H4 (cell line): ENCODE measurements at regions not wholly inside any gene's neighbourhood (a gene's known extent, or its start where the extent isn't known, plus 50 kb on each side); places are given as distances from the start of the nearest gene placed in this dataset.

Experiments
- DNase-seq: peaks from one replicate; pipeline ENCODE4 v3.0.0-alpha.2; 2015; ENCODE audit warnings: low spot score

GRCh38 chr13:36750046-36750445 is 69.0 kb upstream of the RFXAP start:
- DNase-seq, result no peak

GRCh38 chr13:36750461-36750860 is 68.6 kb upstream of the RFXAP start:
- no peak for DNase-seq

- DNase-seq, result no peak
These were observed 68.1 kb upstream of the RFXAP start for GRCh38 chr13:36750946-36751345.

GRCh38 chr13:36752673-36753072 is 66.3 kb upstream of the RFXAP start:
- DNase-seq, result no peak

- no peak for DNase-seq
These were observed 65.8 kb upstream of the RFXAP start for GRCh38 chr13:36753176-36753575.

GRCh38 chr13:36758345-36758744 is 60.7 kb upstream of the RFXAP start:
- no peak for DNase-seq

- DNase-seq, result no peak
These were observed 55.8 kb upstream of the RFXAP start for GRCh38 chr13:36763126-36763722.

GRCh38 chr13:36764536-36764935 is 54.5 kb upstream of the RFXAP start:
- no peak for DNase-seq

GRCh38 chr13:36764957-36765356 is 54.1 kb upstream of the RFXAP start:
- DNase-seq, result no peak

- peak; percentile 30 for DNase-seq
These were observed 52.7 kb upstream of the RFXAP start for GRCh38 chr13:36766295-36766694.

GRCh38 chr13:36767276-36767675 is 51.7 kb upstream of the RFXAP start:
- DNase-seq, result no peak

- no peak for DNase-seq
These were observed 49.9 kb upstream of the RFXAP start for GRCh38 chr13:36769126-36769525.
